ENCODE measurements at regions not wholly inside any gene's neighbourhood (a gene's known extent, or its start where the extent isn't known, plus 50 kb on each side); places are given as distances from the start of the nearest gene placed in this dataset.

- TF ChIP-seq NR2C1 (IDR thresholded peaks at IDR 0.05) (no peak), RCOR1 (conservative IDR thresholded peaks at IDR 0.05; ENCODE audit: low read depth, low read length) (no peak), ZBTB11 (CRISPR knock-in tag; IDR thresholded peaks at IDR 0.05) (no peak), POLR2A (IDR thresholded peaks at IDR 0.05; ENCODE audit: low read depth, low read length) (no peak)
Measured at GRCh38 chr15:36335224-36335623, 244.2 kb upstream of the CDIN1 start.

All from GM12878 (cell line).